Hindlimb muscle (tissue), 1 donor: ENCODE measurements at regions not wholly inside any gene's neighbourhood (a gene's known extent, or its start where the extent isn't known, plus 50 kb on each side); places are given as distances from the start of the nearest gene placed in this dataset.
"Not testable (repeated sequence)": the region's sequence is repeated elsewhere in the genome, so short reads cannot be mapped to it uniquely, and the experiment has no call there.

Experiments used
- DNase-seq: peaks from one replicate; pipeline ENCODE4 v3.0.0-alpha.2; 2013

- DNase-seq = no peak
These were observed 236.9 kb downstream of the BCAS1 start for GRCh38 chr20:53833333-53834061.

GRCh38 chr20:53832499-53832898 is 237.9 kb downstream of the BCAS1 start:
- DNase-seq = no peak

- no peak for DNase-seq
These were observed 238.2 kb upstream of the ZNF217 start for GRCh38 chr20:53831812-53832211.

- no peak for DNase-seq
These were observed 237.6 kb upstream of the ZNF217 start for GRCh38 chr20:53831228-53831627.

- DNase-seq = no peak
These were observed 236.3 kb upstream of the ZNF217 start for GRCh38 chr20:53829724-53830521.

- peak; percentile 33 for DNase-seq
These were observed 235.7 kb upstream of the ZNF217 start for GRCh38 chr20:53829255-53829723.

- DNase-seq = peak; percentile 80
These were observed 235.1 kb upstream of the ZNF217 start for GRCh38 chr20:53828682-53829254.

- DNase-seq = peak; percentile 73
These were observed 234.5 kb upstream of the ZNF217 start for GRCh38 chr20:53828088-53828681.

- DNase-seq = no peak
These were observed 233.9 kb upstream of the ZNF217 start for GRCh38 chr20:53827292-53828087.

GRCh38 chr20:53826597-53827291 is 233.1 kb upstream of the ZNF217 start:
- no peak for DNase-seq

- no peak for DNase-seq
These were observed 232.5 kb upstream of the ZNF217 start for GRCh38 chr20:53826090-53826489.

- DNase-seq = no peak
These were observed 231.6 kb upstream of the ZNF217 start for GRCh38 chr20:53825282-53825681.

- no peak for DNase-seq
These were observed 231.1 kb upstream of the ZNF217 start for GRCh38 chr20:53824779-53825178.

- DNase-seq = no peak
These were observed 229.6 kb upstream of the ZNF217 start for GRCh38 chr20:53823121-53823764.

- no peak for DNase-seq
These were observed 228.9 kb upstream of the ZNF217 start for GRCh38 chr20:53822534-53822933.

- no peak for DNase-seq
These were observed 226.4 kb upstream of the ZNF217 start for GRCh38 chr20:53819973-53820451.

- no peak for DNase-seq
These were observed 225.0 kb upstream of the ZNF217 start for GRCh38 chr20:53818457-53819177.

GRCh38 chr20:53817513-53817912 is 223.9 kb upstream of the ZNF217 start:
- not testable (repeated sequence) for DNase-seq

- DNase-seq = no peak
These were observed 223.3 kb upstream of the ZNF217 start for GRCh38 chr20:53816872-53817398.

- no peak for DNase-seq
These were observed 221.9 kb upstream of the ZNF217 start for GRCh38 chr20:53815509-53815908.
